Hematopoietic multipotent progenitor cell treated with erythropoietin and hydrocortisone succinate and interleukin-3 and kit ligand, for 4 days (in vitro differentiated cells): ENCODE measurements at regions not wholly inside any gene's neighbourhood (a gene's known extent, or its start where the extent isn't known, plus 50 kb on each side); places are given as distances from the start of the nearest gene placed in this dataset.
"Not testable (repeated sequence)": the region's sequence is repeated elsewhere in the genome, so short reads cannot be mapped to it uniquely, and the experiment has no call there.

ENCODE experiments used
- DNase-seq: peaks from one replicate; pipeline ENCODE4 v3.0.0-alpha.2; 2015

DNA sequence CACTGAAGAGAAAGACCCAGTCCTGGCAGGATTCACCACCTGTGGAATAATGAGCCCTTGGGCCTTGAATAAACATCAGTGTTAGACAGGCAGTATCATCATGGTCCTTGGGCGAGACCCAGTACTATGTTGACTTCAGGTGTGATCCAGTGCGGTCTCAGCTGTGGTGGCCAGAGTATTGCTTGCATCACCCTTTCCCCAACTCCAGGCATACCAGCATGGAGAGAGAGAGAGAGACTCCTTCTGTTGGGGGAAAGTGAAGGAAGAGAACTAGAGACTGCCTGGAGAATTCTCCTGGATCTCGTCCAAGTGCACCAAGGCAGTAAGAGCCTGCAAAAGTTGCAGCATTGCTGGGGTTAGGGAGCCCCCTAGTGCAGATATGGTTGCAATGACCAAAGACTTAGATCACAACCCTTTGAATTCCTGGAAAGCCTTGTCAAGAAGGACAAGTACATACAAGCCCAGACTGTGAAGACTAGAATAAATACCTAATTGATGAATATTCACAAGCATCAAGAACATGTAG is 61.1 kb upstream of the VAMP7 start:
- DNase-seq = peak; percentile 86

DNA sequence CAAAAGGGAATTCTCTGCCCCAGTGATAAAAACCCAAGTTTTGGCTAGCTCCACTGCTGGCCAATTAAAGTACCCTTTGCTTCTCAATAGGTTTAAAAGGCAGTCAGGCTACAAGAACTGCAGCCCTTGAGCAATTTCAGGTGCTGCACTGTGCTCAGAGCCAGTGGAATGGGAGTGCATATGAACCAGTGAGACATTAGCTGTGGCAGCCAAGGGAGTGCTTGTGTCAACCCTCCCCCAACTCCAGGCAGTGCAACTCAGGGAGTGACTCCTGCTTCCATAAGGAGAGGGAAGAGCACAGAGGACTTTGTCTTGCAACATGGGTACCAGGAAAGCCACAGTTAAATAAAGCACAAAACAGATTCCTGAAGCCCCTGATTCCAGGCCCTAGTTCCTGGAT is 61.6 kb upstream of the VAMP7 start:
- no peak for DNase-seq

DNA sequence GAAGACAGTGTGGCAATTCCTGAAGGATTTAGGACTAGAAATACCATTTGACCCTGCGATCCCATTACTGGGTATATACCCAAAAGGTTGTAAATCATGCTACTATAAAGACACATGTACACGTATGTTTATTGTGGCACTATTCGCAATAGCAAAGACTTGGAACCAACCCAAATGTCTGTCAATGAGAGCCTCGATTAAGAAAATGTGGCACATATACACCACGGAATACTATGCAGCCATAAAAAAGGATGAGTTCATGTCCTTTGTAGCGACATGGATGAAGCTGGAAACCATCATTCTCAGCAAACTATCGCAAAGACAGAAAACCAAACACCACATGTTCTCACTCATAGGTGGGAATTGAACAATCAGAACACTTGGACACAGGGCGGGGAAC is 66.8 kb upstream of the VAMP7 start:
- DNase-seq = not testable (repeated sequence)

GRCh38 chrX:155779831-155780230 is 101.3 kb upstream of the VAMP7 start:
- DNase-seq = no peak

GRCh38 chrX:155778844-155779553 is 102.1 kb upstream of the VAMP7 start:
- peak; percentile 38 for DNase-seq

- no peak for DNase-seq
Observed at GRCh38 chrX:155774387-155774786, 106.8 kb upstream of the VAMP7 start.

- peak; percentile 1 for DNase-seq
Observed at GRCh38 chrX:155767876-155768769, 113.0 kb upstream of the VAMP7 start.

DNA sequence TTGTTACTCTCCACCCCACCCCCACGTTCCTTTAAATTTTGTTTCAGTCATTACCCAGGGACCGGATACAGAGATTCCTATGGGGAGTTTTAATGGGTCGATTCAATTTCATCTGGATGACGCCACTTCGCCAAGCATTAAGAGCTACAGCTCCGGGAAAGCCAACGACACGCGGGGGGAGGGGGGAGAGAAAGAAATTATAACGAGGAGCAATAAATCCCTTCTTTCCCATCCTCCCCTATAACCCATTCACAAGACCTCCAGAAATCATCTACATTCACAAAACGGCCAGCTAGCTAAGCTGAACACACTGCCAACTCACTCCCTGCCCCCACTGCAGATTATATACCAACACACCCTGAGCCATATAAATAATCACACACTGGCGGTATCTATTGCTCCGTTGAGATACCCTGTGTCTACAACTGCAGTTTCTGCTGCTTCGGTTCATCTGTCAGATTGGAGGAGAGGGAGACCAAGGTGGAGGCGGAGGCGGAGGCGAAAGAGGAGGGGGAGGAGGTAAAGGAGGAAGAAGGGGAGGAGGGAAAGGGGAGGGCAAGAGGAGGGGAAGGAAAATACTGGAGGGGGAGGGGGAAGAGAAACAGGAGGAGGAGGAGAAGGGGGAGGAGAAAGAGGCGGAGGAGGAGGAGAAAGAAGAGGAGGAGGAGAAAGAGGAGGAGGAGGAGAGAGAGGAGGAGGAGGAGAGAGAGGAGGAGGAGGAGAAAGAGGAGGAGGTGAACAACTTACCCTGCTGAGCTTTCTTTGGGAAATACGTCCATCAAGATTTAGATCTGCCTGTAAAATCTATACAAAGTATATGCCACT is 113.9 kb upstream of the VAMP7 start:
- peak; percentile 69 for DNase-seq

DNA sequence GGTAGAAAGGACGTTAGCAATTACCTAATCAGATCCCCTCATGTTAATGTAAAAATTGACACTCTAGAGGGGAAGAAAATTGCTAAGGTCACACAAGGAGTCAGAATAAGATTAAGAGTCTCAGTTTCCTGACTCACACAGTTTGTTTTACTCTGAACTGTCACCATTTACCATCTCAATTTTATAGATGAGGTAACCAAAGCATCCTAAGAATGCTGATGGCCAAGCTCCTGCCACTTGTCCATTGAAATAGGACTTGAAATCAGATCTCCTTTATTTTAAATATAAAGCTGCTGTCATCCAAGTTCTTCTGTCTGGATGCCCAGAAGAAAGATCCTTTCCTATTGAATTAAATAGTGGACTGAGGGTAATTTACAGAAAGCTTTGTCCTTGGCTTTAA is 114.8 kb upstream of the VAMP7 start:
- DNase-seq = no peak

- DNase-seq = no peak
Observed at GRCh38 chrX:155761185-155761584, 120.0 kb upstream of the VAMP7 start.

DNA sequence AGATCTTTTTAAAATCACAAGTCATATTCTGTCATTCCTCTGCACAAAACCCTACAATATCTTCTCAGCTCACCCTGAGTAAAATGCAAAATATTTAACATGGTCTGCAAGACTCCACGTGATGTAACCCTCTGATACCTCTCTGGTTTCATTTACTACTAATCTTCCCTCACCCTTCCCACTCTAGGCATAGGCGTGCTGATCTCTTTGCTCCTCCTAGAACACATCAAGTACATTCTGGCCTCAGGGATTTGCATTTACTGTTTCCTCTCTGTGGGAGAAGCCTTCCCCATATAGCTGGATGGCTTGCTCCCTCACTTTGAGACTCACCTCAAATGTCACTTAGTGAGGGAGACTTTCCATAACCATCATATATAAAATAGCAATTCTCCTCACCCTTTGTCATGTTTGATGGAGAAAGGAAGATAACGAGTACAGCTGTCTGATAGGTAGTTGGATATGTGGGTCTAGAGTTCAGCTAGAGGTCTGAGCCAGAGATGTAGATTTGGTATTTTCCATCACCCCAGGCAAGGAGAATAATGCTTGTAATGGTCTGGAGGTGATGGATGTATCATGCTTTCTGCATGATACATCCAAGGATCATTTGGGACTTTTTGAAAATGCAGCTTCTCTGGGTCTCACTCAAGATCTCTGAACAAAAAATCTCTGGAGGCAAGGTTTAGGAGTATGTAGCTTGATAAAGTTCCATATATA is 123.9 kb upstream of the VAMP7 start:
- DNase-seq = no peak

- no peak for DNase-seq
Observed at GRCh38 chrX:155755706-155756337, 125.3 kb upstream of the VAMP7 start.

DNA sequence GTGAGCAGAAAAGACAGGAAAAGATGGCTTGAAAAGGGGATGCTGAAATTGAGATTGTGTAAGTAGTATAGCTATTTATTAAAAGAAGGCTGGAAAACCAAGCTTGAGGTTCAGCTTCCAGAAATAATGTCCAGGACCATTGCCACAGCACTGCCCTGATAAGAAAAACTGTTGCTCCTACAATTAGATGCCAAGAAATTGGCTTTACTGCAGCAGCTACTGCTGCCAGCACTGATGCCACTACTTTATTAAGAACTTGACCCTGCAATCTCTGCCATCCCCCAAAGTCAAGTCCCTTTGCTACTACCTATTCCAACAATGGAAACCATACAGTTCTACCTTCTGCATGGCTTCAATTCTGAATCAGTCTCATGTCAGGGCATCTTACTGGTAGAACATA is 130.0 kb upstream of the VAMP7 start:
- DNase-seq = no peak

GRCh38 chrX:155747520-155747919 is 133.6 kb upstream of the VAMP7 start:
- DNase-seq = peak; percentile 49

GRCh38 chrX:155745792-155746191 is 133.0 kb upstream of the TMLHE start:
- DNase-seq = peak; percentile 74

- DNase-seq = no peak
Observed at GRCh38 chrX:155744534-155744933, 131.8 kb upstream of the TMLHE start.

GRCh38 chrX:155728335-155728734 is 115.6 kb upstream of the TMLHE start:
- DNase-seq = not testable (repeated sequence)

GRCh38 chrX:155718972-155719586 is 106.3 kb upstream of the TMLHE start:
- no peak for DNase-seq

DNA sequence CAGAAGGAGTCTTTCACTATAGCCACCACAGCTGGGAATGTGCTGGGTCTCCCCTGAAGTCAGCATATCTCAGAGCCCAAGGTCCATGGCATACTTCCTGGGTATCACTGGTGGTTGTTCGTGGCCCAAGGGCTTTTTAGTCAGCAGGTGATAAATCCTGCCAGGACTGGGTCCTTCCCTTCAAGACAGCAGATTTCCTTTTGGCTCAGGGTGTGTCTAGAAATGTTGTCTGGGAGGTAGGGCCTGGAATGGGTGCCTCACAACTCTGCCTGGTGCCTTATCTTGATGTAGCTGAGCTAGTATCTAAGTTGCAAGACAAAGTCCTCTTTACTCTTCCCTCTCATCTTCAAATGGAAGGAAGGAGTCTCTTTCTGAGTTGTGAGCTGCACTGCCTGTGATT is 102.4 kb upstream of the TMLHE start:
- no peak for DNase-seq

GRCh38 chrX:155695419-155695818 is 82.7 kb upstream of the TMLHE start:
- DNase-seq = no peak

GRCh38 chrX:155694649-155695048 is 81.9 kb upstream of the TMLHE start:
- no peak for DNase-seq
